ENCODE measurements at regions not wholly inside any gene's neighbourhood (a gene's known extent, or its start where the extent isn't known, plus 50 kb on each side); places are given as distances from the start of the nearest gene placed in this dataset.
"Not testable (repeated sequence)": the region's sequence is repeated elsewhere in the genome, so short reads cannot be mapped to it uniquely, and the experiment has no call there.

DNA sequence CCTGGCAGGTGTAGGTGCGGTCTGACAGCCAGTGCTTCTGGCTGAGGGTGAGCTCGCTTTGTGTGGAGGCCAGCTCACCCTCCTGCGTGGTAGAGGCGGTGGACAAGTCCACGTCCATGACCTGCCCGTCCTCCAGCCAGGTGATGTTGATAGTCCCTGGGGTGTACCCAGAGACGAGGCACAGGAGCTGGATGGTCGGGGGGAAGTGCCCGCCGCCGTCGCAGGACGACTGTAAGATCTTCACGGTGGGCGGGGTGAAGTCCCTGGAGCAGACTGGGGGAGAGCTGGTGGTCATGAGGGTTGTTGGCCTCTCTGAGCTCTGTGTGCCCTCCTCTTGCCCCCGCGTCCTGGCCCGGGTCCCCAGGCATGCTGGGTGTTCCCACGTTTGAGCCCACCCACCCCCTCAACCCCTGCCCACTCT is 74.6 kb downstream of the TMEM121 start:
- H3K4me1 ChIP-seq (ENCODE audit: control insufficient read depth, insufficient read depth, low read length): no peaks in the 10 kb centered on the region
- no peaks in the 10 kb centered on the region for H3K36me3 ChIP-seq (ENCODE audit: control insufficient read depth, insufficient read depth, low read length)
- no peak overlapping the region for H3K27ac ChIP-seq (ENCODE audit: insufficient read depth, low read depth, low read length, poor library complexity, severe bottlenecking)
- H3K4me3 ChIP-seq (ENCODE audit: insufficient read depth, low read depth, low read length): no peak overlapping the region
- H3K27me3 ChIP-seq (ENCODE audit: control insufficient read depth, insufficient read depth, low read length, poor library complexity, severe bottlenecking): no peaks in the 10 kb centered on the region
- peaks cover 3% of the 10 kb centered on the region for H3K9me3 ChIP-seq (ENCODE audit: control insufficient read depth, low read length)
- 76 to 80% methylated on average over 19 of the region's 19 CpGs for WGBS, 2 experiments

DNA sequence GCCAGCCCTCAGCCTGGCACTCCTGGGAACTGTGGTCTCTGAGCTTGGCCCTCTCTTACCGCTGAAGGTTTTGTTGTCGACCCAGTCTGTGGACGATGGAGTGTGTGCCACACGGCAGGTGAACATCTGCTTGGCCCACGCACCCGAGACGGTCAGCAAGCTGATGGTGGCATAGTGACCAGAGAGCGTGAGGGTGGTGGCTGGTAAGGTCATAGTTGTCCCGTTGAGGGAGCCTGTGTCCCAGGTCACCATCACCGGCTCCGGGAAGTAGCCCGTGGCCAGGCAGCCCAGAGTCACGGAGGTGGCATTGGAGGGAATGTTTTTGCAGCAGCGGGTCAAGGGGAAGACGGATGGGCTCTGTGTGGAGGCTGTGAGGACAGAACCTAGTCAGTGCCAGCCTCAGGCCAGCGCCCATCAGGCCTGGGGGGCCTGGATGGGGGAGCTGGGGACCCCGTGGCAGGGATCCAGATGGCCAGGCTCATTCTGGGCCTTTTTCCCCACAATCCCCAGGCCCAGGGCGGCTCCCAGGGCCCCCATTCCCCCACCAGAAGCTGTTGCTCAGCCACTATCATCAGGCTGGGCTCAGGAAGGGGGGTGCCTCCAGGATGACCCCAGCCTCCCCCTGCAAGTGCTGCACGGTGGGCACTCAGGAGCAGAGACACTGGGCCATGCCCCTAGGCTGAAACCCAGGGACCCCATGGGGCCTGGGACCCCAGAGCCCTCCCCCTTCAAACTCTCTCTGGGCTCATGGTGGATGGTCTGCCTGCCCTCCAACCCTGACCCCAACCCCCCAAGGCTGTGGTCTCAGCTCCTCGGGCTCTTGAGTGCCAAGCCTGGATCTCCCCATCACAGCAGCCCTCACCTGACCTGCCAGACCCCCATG is 75.2 kb downstream of the TMEM121 start:
- no peak overlapping the region for H3K4me3 ChIP-seq (ENCODE audit: insufficient read depth, low read depth, low read length)
- H3K27ac ChIP-seq (ENCODE audit: insufficient read depth, low read depth, low read length, poor library complexity, severe bottlenecking): no peak overlapping the region
- H3K4me1 ChIP-seq (ENCODE audit: control insufficient read depth, insufficient read depth, low read length): no peaks in the 10 kb centered on the region
- H3K27me3 ChIP-seq (ENCODE audit: control insufficient read depth, insufficient read depth, low read length, poor library complexity, severe bottlenecking): no peaks in the 10 kb centered on the region
- H3K36me3 ChIP-seq (ENCODE audit: control insufficient read depth, insufficient read depth, low read length): no peaks in the 10 kb centered on the region
- 74 to 76% methylated on average over 20 of the region's 20 CpGs for WGBS, 2 experiments
- peaks cover 3% of the 10 kb centered on the region for H3K9me3 ChIP-seq (ENCODE audit: control insufficient read depth, low read length)

DNA sequence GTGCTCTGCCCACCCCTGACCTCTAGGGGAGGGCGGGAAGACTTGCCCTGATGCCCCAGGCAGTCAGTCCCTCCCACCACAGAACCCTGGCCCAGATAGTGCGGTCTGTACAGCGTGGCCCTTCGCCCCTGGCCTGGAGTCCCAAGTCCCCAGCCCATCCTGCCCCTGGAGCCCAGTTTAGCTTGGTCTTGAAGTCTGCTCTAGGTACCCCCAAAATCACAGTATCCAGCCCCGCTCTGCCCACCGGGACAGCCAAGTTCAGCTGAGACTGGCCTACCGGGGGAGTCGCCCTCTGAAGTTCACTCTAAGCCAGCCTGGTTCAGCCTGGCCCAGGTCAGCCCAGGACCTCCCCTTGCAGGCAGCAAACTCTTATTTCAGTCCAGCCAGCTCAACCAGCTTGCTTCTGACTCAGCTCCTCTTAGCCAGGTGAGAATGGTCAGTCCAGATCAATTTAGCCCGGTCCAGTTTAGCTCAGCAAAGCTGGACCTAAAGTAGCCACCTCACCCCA is 75.9 kb downstream of the TMEM121 start:
- Histone ChIP-seq H3K4me1 (ENCODE audit: control insufficient read depth, insufficient read depth, low read length) (no peaks in the 10 kb centered on the region), H3K27ac (ENCODE audit: insufficient read depth, low read depth, low read length, poor library complexity, severe bottlenecking) (no peak overlapping the region), H3K36me3 (ENCODE audit: control insufficient read depth, insufficient read depth, low read length) (no peaks in the 10 kb centered on the region), H3K9me3 (ENCODE audit: control insufficient read depth, low read length) (peaks cover 3% of the 10 kb centered on the region), H3K27me3 (ENCODE audit: control insufficient read depth, insufficient read depth, low read length, poor library complexity, severe bottlenecking) (no peaks in the 10 kb centered on the region), H3K4me3 (ENCODE audit: insufficient read depth, low read depth, low read length) (no peak overlapping the region)
- 77 to 81% methylated on average over 9 of the region's 9 CpGs for WGBS, 2 experiments

DNA sequence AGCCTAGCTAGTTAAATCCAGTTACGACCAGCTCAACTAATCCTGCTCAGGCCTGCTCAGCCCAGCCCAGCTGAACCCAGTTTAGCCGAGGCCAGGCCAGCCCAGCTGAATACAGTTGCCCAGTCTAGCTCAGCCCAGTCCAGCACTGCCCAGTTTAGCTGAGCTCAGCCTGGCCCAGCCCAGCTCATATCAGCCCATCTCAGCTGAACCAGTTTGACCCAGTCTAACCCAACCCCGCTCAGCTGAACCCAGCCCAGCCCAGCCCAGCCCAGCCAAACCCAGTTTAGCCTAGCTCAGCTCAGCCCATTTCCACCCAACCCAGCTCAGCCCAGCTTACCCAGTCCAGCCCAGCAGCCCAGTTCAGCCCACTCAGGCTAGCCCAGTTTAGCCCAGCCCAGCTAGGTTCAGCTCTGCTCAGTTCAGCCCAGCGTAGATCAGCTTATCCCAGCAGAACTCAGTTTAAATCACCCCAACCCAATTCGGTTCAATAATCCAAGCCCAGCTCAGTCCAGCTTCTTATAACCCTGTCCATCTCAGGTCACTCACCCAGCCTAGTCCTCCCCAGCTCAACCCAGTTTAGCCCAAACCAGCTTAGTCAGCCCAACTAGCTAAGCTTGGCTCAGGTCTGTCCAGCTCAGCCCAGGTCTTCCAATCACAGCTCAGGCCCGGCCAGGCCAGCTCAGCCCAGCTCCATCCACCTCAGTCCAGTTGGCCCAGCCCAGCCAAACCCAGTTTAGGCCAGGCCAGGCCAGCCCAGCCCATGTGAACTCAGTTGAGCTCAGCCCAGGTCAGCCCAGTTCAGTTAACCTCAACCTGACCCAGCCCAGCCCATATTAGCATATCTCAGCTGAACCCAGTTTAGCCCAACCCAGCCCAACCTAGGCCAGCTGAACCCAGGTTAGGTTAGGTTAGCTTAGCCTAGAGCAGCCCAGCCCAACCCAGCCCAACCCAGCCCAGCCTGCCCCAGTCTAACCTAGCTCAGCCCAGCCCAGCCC is 76.7 kb downstream of the TMEM121 start:
- Histone ChIP-seq H3K27me3 (ENCODE audit: control insufficient read depth, insufficient read depth, low read length, poor library complexity, severe bottlenecking) (no peaks in the 10 kb centered on the region), H3K36me3 (ENCODE audit: control insufficient read depth, insufficient read depth, low read length) (no peaks in the 10 kb centered on the region)
- WGBS, 2 experiments: 63 to 64% methylated on average over 6 of the region's 6 CpGs

DNA sequence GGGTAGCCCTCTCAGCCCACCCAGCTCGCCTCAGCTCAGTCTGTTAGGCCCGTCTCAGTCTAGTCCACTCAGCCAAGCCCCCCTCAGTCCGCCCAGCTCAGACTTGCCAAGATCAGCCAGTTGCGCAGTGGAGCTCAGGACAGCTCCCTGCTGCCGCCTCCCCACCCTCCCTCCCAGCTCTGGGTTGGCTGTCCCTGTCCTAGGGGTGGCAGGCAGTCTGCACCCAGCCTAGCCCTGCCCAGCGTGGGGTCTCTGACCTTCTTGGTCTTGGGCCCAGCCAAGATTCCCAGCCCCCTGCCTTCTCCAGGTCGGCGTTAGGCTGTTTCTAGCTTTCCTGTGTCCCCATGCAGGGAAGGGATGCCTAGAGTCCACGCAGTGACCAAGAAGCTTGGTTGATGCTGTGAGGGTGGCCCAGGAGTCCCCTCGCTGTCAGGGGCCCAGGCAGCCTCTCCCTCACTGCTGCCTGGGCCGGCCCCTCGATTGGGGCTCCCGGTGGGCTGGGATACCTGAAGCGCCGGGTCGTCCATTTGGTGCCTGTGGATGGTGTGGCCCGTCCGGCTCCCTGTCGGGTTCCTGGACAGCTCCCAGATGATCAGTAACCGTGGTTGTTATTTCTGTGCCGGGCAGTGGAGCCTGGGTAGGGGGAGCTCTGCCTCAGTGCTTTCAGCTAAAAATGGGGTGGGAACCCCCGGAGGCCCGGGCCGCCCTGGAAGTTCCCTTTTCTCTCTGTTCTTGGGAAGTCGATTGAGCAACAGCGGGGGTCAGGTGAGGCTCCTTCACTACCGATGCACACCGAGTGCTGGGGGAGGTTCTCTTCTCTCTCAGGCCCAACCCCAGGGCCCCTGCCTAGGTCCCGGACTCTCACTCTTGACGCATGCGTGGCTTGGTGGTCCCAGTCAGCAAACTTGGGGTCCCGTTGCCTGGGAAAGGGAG is 78.4 kb downstream of the TMEM121 start:
- not testable (repeated sequence) for H3K27ac ChIP-seq (ENCODE audit: insufficient read depth, low read depth, low read length, poor library complexity, severe bottlenecking); H3K9me3 ChIP-seq (ENCODE audit: control insufficient read depth, low read length); H3K36me3 ChIP-seq (ENCODE audit: control insufficient read depth, insufficient read depth, low read length); H3K4me1 ChIP-seq (ENCODE audit: control insufficient read depth, insufficient read depth, low read length); H3K4me3 ChIP-seq (ENCODE audit: insufficient read depth, low read depth, low read length); H3K27me3 ChIP-seq (ENCODE audit: control insufficient read depth, insufficient read depth, low read length, poor library complexity, severe bottlenecking)
- WGBS, 2 experiments: 87 to 89% methylated on average over 28 of the region's 32 CpGs

More for the DNA sequence above, 76.7 kb downstream of the TMEM121 start:
- peaks cover 3% of the 10 kb centered on the region for H3K9me3 ChIP-seq (ENCODE audit: control insufficient read depth, low read length)
- H3K27ac ChIP-seq (ENCODE audit: insufficient read depth, low read depth, low read length, poor library complexity, severe bottlenecking): no peak overlapping the region
- H3K4me3 ChIP-seq (ENCODE audit: insufficient read depth, low read depth, low read length): no peak overlapping the region
- H3K4me1 ChIP-seq (ENCODE audit: control insufficient read depth, insufficient read depth, low read length): no peaks in the 10 kb centered on the region

DNA sequence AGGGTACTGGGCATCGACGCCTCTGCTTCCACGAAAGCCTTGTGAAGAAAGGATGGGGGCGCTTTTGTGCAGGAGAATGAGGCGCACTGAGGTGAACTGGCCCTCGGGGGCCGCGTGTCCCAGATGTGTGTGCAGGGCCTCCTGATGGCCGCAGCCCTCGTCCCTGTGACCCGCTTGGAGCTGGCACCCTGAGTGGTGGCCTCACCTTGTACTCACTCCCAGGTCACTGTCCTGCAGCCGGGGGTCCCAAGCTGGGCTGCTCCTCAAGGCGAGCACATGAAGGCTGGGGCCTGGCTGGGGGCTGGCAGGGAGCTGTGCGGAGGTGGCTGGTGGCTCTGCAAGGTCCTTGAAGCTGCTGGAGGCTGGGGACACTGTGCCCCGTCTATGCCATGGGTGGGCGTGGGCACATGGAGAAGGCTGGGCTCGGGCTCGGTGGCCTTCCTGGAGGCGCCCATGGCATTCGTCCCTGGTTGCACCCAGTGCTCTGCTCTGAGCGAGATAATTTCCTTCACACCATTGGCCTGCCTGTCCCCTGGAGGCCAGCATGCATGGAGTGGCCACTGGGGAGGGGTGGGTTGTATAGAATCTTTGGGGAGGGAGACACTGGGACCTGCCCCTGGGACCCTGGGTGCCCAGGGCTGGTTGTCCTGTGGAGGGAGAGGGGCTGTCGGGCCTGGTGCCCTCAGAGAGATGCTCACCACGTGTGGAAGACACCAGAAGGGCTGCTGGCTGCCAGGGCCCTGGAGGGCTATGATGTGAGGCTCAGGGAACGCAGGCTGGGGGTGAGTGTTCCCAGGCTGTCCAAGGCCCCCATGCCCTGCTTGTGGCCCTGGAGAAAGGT is 79.3 kb downstream of the TMEM121 start:
- 81 to 82% methylated on average over 24 of the region's 24 CpGs for WGBS, 2 experiments
- Histone ChIP-seq H3K27ac (ENCODE audit: insufficient read depth, low read depth, low read length, poor library complexity, severe bottlenecking) (no peak overlapping the region), H3K4me1 (ENCODE audit: control insufficient read depth, insufficient read depth, low read length) (no peaks in the 10 kb centered on the region), H3K36me3 (ENCODE audit: control insufficient read depth, insufficient read depth, low read length) (no peaks in the 10 kb centered on the region), H3K27me3 (ENCODE audit: control insufficient read depth, insufficient read depth, low read length, poor library complexity, severe bottlenecking) (no peaks in the 10 kb centered on the region), H3K4me3 (ENCODE audit: insufficient read depth, low read depth, low read length) (no peak overlapping the region), H3K9me3 (ENCODE audit: control insufficient read depth, low read length) (peaks cover 3% of the 10 kb centered on the region)

DNA sequence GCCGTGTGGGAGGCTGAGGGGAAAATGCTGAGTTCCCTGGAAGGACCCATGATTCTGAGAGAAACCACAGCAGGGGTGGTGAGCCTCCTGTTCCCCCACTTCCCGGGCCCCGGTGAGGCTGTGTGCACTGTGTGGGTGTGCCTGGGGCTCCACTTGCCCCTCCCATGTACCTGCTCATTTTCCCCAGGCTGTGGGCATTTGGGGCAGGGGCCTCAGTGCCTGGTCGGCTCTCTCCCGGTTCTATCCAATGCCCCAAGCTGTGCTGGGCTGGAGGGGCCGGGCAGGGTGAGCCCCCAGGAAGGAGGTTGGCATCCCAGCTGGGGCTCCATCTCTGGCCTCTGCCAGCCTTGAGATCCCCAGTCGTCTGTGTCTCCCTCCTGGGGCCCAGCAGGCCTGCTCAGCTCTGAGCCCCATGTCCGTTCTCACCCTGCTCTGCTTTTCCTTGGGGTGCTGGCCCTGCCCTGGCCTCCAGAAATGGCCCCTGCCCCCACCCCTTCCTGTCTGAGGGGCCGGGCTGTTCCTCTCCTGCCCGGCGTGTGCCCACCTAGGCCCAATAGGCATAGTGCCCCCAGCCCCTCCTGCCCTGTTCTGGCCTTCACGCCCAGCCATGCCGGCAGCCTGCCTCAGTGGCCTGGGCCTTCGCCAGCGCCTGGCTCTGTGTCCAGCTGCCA is 80.1 kb downstream of the TMEM121 start:
- WGBS, 2 experiments: 72 to 79% methylated on average over 9 to 15 of the region's 15 CpGs
- not testable (repeated sequence) for H3K4me3 ChIP-seq (ENCODE audit: insufficient read depth, low read depth, low read length); H3K27me3 ChIP-seq (ENCODE audit: control insufficient read depth, insufficient read depth, low read length, poor library complexity, severe bottlenecking); H3K9me3 ChIP-seq (ENCODE audit: control insufficient read depth, low read length); H3K27ac ChIP-seq (ENCODE audit: insufficient read depth, low read depth, low read length, poor library complexity, severe bottlenecking); H3K4me1 ChIP-seq (ENCODE audit: control insufficient read depth, insufficient read depth, low read length); H3K36me3 ChIP-seq (ENCODE audit: control insufficient read depth, insufficient read depth, low read length)

DNA sequence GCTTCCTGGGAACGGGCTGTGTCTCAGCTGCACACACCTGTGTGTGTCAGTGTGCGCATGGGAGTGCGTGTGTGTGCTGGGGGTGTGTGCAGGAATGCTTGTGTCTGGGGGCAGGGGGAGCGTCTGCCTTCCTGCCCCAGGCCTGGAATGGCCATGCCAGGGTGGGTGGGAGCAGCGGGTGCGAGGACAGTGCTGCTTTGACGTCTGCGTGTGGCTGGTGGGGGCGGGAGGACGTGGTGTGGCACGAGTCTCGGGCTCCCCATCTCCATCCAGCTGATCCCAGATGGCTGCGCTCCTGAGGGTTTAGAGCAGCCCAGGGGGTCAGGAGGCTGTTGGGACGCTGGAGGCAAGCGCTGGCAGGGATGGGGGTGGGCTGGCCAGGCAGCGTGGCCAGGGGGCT is 80.6 kb downstream of the TMEM121 start:
- H3K27ac ChIP-seq (ENCODE audit: insufficient read depth, low read depth, low read length, poor library complexity, severe bottlenecking); H3K9me3 ChIP-seq (ENCODE audit: control insufficient read depth, low read length); H3K4me3 ChIP-seq (ENCODE audit: insufficient read depth, low read depth, low read length); H3K36me3 ChIP-seq (ENCODE audit: control insufficient read depth, insufficient read depth, low read length); H3K4me1 ChIP-seq (ENCODE audit: control insufficient read depth, insufficient read depth, low read length); H3K27me3 ChIP-seq (ENCODE audit: control insufficient read depth, insufficient read depth, low read length, poor library complexity, severe bottlenecking): not testable (repeated sequence)
- 85 to 87% methylated on average over 13 of the region's 16 CpGs for WGBS, 2 experiments

Data from ectodermal cell (in vitro differentiated cells).